ENCODE measurements at regions not wholly inside any gene's neighbourhood (a gene's known extent, or its start where the extent isn't known, plus 50 kb on each side); places are given as distances from the start of the nearest gene placed in this dataset.

DNA sequence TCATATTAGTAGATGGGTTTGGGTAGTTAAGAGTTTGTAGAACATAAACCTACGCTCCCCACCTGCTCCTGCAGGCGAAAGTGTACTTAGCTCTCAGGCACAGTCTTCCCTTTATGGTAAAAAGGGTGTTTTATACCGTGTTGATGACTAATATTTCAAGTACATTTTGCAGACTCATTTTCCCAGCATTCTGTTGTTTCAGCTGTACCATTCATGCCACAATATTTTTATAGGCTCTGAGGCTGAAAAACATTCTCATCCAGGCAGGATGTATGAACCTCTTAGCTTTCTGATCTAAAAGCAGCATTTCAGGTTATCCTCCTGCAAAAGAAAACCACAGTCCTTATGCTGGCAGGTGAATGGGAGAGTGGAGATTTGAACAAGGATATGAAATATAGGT, 231.4 kb downstream of the NR2F1-AS1 start (continued):
- TF ChIP-seq, protein P1, sequence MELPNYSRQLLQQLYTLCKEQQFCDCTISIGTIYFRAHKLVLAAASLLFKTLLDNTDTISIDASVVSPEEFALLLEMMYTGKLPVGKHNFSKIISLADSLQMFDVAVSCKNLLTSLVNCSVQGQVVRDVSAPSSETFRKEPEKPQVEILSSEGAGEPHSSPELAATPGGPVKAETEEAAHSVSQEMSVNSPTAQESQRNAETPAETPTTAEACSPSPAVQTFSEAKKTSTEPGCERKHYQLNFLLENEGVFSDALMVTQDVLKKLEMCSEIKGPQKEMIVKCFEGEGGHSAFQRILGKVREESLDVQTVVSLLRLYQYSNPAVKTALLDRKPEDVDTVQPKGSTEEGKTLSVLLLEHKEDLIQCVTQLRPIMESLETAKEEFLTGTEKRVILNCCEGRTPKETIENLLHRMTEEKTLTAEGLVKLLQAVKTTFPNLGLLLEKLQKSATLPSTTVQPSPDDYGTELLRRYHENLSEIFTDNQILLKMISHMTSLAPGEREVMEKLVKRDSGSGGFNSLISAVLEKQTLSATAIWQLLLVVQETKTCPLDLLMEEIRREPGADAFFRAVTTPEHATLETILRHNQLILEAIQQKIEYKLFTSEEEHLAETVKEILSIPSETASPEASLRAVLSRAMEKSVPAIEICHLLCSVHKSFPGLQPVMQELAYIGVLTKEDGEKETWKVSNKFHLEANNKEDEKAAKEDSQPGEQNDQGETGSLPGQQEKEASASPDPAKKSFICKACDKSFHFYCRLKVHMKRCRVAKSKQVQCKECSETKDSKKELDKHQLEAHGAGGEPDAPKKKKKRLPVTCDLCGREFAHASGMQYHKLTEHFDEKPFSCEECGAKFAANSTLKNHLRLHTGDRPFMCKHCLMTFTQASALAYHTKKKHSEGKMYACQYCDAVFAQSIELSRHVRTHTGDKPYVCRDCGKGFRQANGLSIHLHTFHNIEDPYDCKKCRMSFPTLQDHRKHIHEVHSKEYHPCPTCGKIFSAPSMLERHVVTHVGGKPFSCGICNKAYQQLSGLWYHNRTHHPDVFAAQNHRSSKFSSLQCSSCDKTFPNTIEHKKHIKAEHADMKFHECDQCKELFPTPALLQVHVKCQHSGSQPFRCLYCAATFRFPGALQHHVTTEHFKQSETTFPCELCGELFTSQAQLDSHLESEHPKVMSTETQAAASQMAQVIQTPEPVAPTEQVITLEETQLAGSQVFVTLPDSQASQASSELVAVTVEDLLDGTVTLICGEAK (IDR thresholded peaks at IDR 0.05; ENCODE audit: borderline replicate concordance) = no peak
- no peak for TF ChIP-seq ZBED1 (IDR thresholded peaks at IDR 0.05; ENCODE audit: borderline replicate concordance)
- TF ChIP-seq BHLHE40 (IDR thresholded peaks at IDR 0.05; ENCODE audit: borderline replicate concordance in 1 of 2, low read depth in 2 of 2, low read length in 1 of 2) = no peak
- TF ChIP-seq TCF7 (IDR thresholded peaks at IDR 0.05; ENCODE audit: borderline replicate concordance) = no peak
- no peak for TF ChIP-seq HDAC2 (IDR thresholded peaks at IDR 0.05)
- no peak for TF ChIP-seq CHD1 (IDR thresholded peaks at IDR 0.05; ENCODE audit: low read depth, low read length)
- TF ChIP-seq, protein P2, sequence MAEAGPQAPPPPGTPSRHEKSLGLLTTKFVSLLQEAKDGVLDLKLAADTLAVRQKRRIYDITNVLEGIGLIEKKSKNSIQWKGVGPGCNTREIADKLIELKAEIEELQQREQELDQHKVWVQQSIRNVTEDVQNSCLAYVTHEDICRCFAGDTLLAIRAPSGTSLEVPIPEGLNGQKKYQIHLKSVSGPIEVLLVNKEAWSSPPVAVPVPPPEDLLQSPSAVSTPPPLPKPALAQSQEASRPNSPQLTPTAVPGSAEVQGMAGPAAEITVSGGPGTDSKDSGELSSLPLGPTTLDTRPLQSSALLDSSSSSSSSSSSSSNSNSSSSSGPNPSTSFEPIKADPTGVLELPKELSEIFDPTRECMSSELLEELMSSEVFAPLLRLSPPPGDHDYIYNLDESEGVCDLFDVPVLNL (IDR thresholded peaks at IDR 0.05; ENCODE audit: low read depth, low read length) = no peak
- TF ChIP-seq, protein P3, sequence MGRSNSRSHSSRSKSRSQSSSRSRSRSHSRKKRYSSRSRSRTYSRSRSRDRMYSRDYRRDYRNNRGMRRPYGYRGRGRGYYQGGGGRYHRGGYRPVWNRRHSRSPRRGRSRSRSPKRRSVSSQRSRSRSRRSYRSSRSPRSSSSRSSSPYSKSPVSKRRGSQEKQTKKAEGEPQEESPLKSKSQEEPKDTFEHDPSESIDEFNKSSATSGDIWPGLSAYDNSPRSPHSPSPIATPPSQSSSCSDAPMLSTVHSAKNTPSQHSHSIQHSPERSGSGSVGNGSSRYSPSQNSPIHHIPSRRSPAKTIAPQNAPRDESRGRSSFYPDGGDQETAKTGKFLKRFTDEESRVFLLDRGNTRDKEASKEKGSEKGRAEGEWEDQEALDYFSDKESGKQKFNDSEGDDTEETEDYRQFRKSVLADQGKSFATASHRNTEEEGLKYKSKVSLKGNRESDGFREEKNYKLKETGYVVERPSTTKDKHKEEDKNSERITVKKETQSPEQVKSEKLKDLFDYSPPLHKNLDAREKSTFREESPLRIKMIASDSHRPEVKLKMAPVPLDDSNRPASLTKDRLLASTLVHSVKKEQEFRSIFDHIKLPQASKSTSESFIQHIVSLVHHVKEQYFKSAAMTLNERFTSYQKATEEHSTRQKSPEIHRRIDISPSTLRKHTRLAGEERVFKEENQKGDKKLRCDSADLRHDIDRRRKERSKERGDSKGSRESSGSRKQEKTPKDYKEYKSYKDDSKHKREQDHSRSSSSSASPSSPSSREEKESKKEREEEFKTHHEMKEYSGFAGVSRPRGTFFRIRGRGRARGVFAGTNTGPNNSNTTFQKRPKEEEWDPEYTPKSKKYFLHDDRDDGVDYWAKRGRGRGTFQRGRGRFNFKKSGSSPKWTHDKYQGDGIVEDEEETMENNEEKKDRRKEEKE (IDR thresholded peaks at IDR 0.05) = no peak
- TF ChIP-seq POU2F2 (IDR thresholded peaks at IDR 0.05; ENCODE audit: borderline replicate concordance, low read depth, low read length) = no peak

Data from GM12878 (cell line).